ENCODE measurements at regions not wholly inside any gene's neighbourhood (a gene's known extent, or its start where the extent isn't known, plus 50 kb on each side); places are given as distances from the start of the nearest gene placed in this dataset.
"Not testable (repeated sequence)": the region's sequence is repeated elsewhere in the genome, so short reads cannot be mapped to it uniquely, and the experiment has no call there.

DNA sequence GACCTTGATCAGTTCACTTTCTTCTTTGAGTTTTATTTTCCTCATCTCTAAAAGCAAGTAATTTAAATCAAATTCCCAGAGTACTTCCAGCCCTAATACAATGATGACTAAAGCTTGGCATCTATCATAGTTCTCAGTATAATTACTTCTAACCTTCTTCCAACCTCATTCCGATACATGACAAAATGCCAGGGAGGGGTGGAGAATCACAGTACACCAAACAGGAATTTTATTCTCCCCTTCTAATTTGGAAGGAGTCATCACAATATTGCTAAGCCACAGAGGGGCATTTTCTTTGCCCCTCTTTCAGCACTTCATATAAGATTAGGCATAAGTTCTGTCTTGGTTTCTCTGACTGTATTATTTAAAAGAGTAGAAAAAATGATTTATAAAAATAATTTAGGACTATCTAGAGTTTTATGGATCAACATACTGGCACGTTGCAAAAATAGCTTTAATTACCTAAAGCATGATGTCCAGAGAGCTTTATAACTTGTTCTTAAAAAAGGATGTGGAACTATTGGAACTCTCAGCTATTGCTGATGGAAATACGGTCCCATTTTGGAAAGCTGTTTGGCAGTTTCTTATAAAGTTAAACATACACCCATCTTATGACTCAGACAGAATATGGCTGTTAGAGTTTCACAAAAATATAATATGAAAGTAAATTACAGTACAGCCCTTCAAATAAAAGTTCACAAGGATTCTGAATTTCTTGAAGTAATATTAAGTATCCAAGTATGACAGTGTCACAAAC lies 86.9 kb upstream of the UBE2E2 start:
- DNase-seq, result no peak

DNA sequence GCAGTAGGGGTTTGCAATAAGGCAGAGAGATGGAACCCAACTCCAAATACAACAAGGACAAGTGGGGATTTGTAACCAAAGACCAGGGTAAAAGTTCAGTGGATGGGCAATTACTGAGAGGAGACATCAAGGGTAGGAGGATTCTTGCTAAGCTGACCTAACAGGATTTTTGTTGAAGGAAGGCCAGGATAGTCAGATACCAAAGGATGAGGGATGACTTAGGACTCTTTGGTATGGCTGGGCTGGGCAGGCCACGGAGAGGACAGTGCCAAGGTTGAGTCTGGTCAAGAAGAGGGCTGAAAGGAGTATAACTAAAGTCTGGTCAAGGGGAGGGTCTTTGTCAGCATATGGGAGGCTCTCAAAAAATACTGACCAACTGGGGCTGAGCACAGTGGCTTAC lies 85.3 kb upstream of the UBE2E2 start:
- no peak for DNase-seq

DNA sequence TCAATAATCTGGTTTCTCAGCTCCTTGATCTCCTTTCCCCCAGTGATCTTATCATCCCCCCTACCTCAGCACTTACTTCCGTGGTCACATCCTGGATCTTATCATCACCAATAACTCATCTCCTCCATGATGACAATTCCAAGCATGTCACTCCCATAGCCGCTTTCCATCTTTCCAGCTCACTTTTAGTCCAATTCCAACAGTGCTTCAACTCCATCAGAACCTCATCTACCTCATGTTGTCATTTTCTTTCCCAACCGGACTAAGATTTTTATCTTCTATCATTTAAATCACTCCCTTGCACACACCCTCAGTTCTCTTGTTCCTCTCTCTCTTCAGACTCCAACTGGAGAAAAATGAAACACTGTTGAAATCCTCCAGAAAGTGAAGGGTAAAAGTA lies 75.9 kb upstream of the UBE2E2 start:
- DNase-seq, result no peak

DNA sequence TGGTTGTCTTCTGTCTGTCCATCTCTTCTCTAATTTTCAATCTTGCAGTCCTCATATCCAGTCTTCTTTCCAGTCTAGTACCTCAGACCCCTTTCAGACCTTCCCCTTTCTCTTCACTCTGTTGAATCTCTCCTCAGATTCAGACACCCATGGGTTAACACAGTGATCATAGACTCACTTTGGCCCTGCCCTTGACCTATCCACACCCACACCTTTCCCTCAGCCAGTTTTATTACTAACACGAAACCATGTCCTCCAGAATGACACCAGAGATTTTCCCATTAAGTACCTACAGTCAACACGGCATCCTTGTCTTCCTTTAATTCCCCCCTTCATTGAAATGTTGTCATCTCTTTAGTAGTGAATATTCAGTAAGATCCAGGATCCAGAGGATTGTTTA lies 74.5 kb upstream of the UBE2E2 start:
- peak; percentile 2 for DNase-seq

DNA sequence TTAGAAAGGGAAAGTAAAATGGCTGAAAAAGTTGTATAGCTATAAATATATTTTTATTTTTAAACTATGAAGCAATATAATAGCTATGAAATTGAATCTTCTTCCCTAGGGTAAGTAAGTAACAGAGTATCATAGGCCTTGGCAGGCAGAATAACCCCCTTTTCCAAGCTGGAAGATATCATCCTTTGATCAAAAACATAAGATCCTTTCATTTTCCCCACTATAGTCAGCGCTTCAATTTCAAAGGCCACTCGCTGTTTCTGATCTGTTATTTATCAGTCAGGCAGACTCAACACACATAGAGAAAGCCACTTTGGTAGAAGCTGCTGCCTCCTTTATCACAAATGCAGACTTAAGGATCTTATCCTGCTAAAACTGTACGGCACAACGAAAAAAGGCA lies 74.0 kb upstream of the UBE2E2 start:
- peak; percentile 24 for DNase-seq

GRCh38 chr3:23129817-23130216 lies 73.3 kb upstream of the UBE2E2 start:
- peak; percentile 78 for DNase-seq

- no peak for DNase-seq
Observed at GRCh38 chr3:23130406-23130805, 72.7 kb upstream of the UBE2E2 start.

- DNase-seq, result no peak
Observed at GRCh38 chr3:23135026-23135785, 67.9 kb upstream of the UBE2E2 start.

DNA sequence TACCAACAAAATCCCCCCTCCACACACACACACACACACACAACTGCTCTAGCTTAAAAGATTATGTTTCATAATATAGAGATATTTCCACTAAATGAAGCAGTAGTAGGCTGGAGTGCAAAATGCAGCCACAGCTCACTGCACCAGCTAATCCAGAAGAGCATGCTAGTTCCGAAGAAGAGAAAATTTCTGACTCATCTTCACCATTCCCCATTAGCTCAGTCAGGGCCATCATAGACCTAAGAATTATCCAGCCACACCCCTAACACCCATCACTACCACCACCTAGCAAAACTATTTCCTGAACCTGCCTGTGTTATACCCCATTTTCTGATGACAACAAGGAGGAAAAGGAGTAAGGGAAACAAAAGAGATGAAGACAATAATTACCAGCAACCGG lies 67.1 kb upstream of the UBE2E2 start:
- no peak for DNase-seq

DNA sequence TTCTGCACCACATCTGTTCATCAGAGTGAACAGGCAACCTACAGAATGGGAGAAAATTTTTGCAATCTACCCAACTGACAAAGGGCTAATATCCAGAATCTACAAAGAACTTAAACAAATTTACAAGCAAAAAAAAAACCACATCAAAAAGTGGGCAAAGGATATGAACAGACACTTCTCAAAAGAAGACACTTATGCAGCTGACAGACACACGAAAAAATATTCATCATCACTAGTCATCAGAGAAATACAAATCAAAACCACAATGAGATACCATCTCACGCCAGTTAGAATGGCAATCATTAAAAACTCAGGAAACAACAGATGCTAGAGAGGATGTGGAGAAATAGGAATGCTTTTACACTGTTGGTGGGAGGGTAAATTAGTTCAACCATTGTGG lies 59.1 kb upstream of the UBE2E2 start:
- DNase-seq, result not testable (repeated sequence)

- no peak for DNase-seq
Observed at GRCh38 chr3:23146163-23146562, 57.0 kb upstream of the UBE2E2 start.

DNA sequence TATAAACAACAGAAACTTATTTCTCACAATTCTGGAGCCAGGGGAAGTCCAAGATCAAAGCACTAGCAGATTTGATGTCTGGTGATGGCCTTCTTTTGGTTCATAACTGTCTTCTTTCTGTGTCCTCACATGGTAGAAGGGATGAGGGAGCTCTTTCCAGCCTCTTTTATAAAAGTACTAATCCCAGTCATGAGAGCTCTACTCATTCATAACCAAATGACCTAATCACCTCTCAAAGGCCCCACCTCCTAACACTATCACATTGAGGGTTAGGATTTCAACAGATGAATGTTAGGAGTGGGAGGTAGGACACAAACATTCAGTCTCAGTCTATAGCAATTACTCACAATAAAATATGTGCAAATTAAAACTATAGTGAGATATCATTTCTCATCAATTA lies 50.1 kb upstream of the UBE2E2 start:
- DNase-seq, result no peak
